ENCODE measurements at regions not wholly inside any gene's neighbourhood (a gene's known extent, or its start where the extent isn't known, plus 50 kb on each side); places are given as distances from the start of the nearest gene placed in this dataset.

DNA sequence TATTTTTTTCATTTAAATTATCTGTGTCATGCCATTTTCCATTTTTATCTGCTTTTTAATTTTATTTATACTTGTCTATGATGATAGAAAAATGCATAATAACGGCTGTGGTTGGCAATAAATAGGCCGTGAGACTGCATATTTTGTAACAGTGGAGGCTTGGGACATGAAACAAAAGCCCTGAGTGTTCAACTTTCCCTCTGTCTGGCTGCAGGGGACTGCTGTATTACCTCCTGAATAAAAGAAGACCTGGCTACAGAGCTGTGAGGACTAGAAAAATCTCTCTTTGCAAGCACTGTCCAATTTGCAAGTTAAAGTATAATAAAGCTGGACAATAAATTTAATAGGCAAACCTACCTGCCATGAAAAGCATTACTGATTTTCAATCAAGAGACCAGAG is 82.1 kb downstream of the MAGEB10 start:
- no peaks in the 10 kb centered on the region for H3K27me3 ChIP-seq (ENCODE audit: control insufficient read depth in 2 of 2, insufficient read depth in 2 of 2, low read length in 2 of 2)
- no peak overlapping the region for H3K27ac ChIP-seq (ENCODE audit: extremely low read depth, low read depth, low read length)
- no peaks in the 10 kb centered on the region for H3K4me1 ChIP-seq (replicated peaks in 1 of 2; ENCODE audit: control insufficient read depth in 2 of 2, insufficient read depth in 2 of 2, low read length in 2 of 2)
- no peaks in the 10 kb centered on the region for H3K79me2 ChIP-seq (ENCODE audit: control insufficient read depth, insufficient read depth, low read length)
- no peaks in the 10 kb centered on the region for H3K9me1 ChIP-seq (ENCODE audit: control insufficient read depth, insufficient read depth, low read length)
- no TSS peak for BruUV-seq (replicated peaks)
- no peak for ATAC-seq
- TF ChIP-seq LCOR (CRISPR knock-in tag; IDR thresholded peaks at IDR 0.05) (no peak), BRD9 (IDR thresholded peaks at IDR 0.05; ENCODE audit: low read depth, partially characterized antibody) (no peak), ZNF57 (CRISPR knock-in tag; IDR thresholded peaks at IDR 0.05) (no peak), NCOA4 (IDR thresholded peaks at IDR 0.05; ENCODE audit: partially characterized antibody) (no peak), ZBED1 (IDR thresholded peaks at IDR 0.05) (no peak), NBN (IDR thresholded peaks at IDR 0.05; ENCODE audit: low read depth) (no peak), YY1 (IDR thresholded peaks at IDR 0.05; ENCODE audit: borderline replicate concordance in 1 of 3, control insufficient read depth in 1 of 3, extremely low read depth in 1 of 3, insufficient read depth in 3 of 3, insufficient read length in 1 of 3, insufficient replicate concordance in 2 of 3, low read depth in 1 of 3, low read length in 2 of 3) (no peak), POLR2A (conservative IDR thresholded peaks at IDR 0.05) (no peak), ZBTB8A (IDR thresholded peaks at IDR 0.05; ENCODE audit: partially characterized antibody) (no peak), ZNF23 (CRISPR knock-in tag; IDR thresholded peaks at IDR 0.05) (no peak), KLF16 (IDR thresholded peaks at IDR 0.05) (no peak)
- TF ChIP-seq, protein P1, sequence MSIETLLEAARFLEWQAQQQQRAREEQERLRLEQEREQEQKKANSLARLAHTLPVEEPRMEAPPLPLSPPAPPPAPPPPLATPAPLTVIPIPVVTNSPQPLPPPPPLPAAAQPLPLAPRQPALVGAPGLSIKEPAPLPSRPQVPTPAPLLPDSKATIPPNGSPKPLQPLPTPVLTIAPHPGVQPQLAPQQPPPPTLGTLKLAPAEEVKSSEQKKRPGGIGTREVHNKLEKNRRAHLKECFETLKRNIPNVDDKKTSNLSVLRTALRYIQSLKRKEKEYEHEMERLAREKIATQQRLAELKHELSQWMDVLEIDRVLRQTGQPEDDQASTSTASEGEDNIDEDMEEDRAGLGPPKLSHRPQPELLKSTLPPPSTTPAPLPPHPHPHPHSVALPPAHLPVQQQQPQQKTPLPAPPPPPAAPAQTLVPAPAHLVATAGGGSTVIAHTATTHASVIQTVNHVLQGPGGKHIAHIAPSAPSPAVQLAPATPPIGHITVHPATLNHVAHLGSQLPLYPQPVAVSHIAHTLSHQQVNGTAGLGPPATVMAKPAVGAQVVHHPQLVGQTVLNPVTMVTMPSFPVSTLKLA (conservative IDR thresholded peaks at IDR 0.05) = no peak
- TF ChIP-seq, protein P2, sequence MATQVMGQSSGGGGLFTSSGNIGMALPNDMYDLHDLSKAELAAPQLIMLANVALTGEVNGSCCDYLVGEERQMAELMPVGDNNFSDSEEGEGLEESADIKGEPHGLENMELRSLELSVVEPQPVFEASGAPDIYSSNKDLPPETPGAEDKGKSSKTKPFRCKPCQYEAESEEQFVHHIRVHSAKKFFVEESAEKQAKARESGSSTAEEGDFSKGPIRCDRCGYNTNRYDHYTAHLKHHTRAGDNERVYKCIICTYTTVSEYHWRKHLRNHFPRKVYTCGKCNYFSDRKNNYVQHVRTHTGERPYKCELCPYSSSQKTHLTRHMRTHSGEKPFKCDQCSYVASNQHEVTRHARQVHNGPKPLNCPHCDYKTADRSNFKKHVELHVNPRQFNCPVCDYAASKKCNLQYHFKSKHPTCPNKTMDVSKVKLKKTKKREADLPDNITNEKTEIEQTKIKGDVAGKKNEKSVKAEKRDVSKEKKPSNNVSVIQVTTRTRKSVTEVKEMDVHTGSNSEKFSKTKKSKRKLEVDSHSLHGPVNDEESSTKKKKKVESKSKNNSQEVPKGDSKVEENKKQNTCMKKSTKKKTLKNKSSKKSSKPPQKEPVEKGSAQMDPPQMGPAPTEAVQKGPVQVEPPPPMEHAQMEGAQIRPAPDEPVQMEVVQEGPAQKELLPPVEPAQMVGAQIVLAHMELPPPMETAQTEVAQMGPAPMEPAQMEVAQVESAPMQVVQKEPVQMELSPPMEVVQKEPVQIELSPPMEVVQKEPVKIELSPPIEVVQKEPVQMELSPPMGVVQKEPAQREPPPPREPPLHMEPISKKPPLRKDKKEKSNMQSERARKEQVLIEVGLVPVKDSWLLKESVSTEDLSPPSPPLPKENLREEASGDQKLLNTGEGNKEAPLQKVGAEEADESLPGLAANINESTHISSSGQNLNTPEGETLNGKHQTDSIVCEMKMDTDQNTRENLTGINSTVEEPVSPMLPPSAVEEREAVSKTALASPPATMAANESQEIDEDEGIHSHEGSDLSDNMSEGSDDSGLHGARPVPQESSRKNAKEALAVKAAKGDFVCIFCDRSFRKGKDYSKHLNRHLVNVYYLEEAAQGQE (IDR thresholded peaks at IDR 0.05; ENCODE audit: borderline replicate concordance) = no peak
- TF ChIP-seq, protein P2 (CRISPR knock-in tag; IDR thresholded peaks at IDR 0.05; ENCODE audit: low read depth) = no peak
- CTCF ChIA-PET (ENCODE audit: low intra/inter-chr PET ratio) = no interaction called here
- no peak overlapping the region for H2AFZ ChIP-seq (ENCODE audit: low read depth, low read length)
- H3K36me3 ChIP-seq (ENCODE audit: control insufficient read depth, insufficient read depth, low read length) = no peaks in the 10 kb centered on the region
- H3K9me3 ChIP-seq (replicated peaks; ENCODE audit: control insufficient read depth, insufficient read depth, low read depth, low read length) = no peaks in the 10 kb centered on the region
- H3K4me3 ChIP-seq = no peak overlapping the region
- H4K20me1 ChIP-seq (replicated peaks; ENCODE audit: control insufficient read depth, insufficient read depth, low read length) = no peaks in the 10 kb centered on the region
- POLR2A ChIA-PET = no interaction called here
- intact Hi-C loops (cut with micrococcal nuclease) = no loop called here
- no peak for DNase-seq (ENCODE audit: extremely low read depth in 1 of 4, low spot score in 3 of 4)
- no peak overlapping the region for H3K9ac ChIP-seq (ENCODE audit: insufficient read depth in 1 of 2, low read depth in 2 of 2, low read length in 2 of 2)
- in situ Hi-C loops (cut with MboI) = no loop called here
- 0% methylated on average over 2 of the region's 2 CpGs for WGBS (ENCODE audit: insufficient coverage, low coverage, missing lambda C conversion rate)
- H3K4me2 ChIP-seq (ENCODE audit: insufficient read depth, low read length) = no peak overlapping the region
- no peak for FAIRE-seq

Measured in K562 (cell line).